Neural cell (in vitro differentiated cells): ENCODE measurements at regions not wholly inside any gene's neighbourhood (a gene's known extent, or its start where the extent isn't known, plus 50 kb on each side); places are given as distances from the start of the nearest gene placed in this dataset.

Experiments used
- H2AFZ ChIP-seq: fragments of 200-600, 300-800 bp; sonication (generic), shearing (Covaris generic); 2 replicates; pipeline ENCODE4 v1.6.0; 2014; ENCODE audit warnings: low read depth, mild to moderate bottlenecking, antibody characterized with exemption, low read length, moderate library complexity
- H3F3A ChIP-seq: fragments of 200-600 bp; shearing (Covaris generic); 2 replicates; pipeline ENCODE4 v1.6.1; 2016; ENCODE audit warnings: mild to moderate bottlenecking, moderate library complexity, mixed read lengths, antibody characterized with exemption, low read length; ENCODE audit not compliant: insufficient read depth, poor library complexity, severe bottlenecking
- H3K27ac ChIP-seq: fragments of 200-600, 300-800 bp; sonication (generic), shearing (Covaris generic); 2 replicates; pipeline ENCODE4 v1.5.1; 2014; ENCODE audit warnings: mild to moderate bottlenecking, low read length, moderate library complexity
- H3K27me3 ChIP-seq: fragments of 300-800, 200-600 bp; sonication (generic), shearing (Covaris generic); 2 replicates; pipeline ENCODE4 v1.6.0; 2014; ENCODE audit warnings: mild to moderate bottlenecking, low read depth, low read length, moderate library complexity; ENCODE audit not compliant: insufficient read depth
- H3K36me3 ChIP-seq: fragments of 300-800, 200-600 bp; sonication (generic), shearing (Covaris generic); 2 replicates; pipeline ENCODE4 v1.5.1; 2014; ENCODE audit warnings: mild to moderate bottlenecking, antibody characterized with exemption, low read length, moderate library complexity; ENCODE audit not compliant: insufficient read depth
- H3K4me2 ChIP-seq: fragments of 300-800, 200-600 bp; sonication (generic), shearing (Covaris generic); 2 replicates; pipeline ENCODE4 v1.6.0; 2014; ENCODE audit warnings: mild to moderate bottlenecking, low read length
- H3K4me3 ChIP-seq: fragments of 300-800, 200-600 bp; sonication (generic), shearing (Covaris generic); 2 replicates; pipeline ENCODE4 v1.5.1; 2014; ENCODE audit warnings: mild to moderate bottlenecking, low read length, moderate library complexity
- H3K79me2 ChIP-seq: fragments of 200-600 bp; shearing (Covaris generic); replicated peaks from 2 replicates; pipeline ENCODE4 v1.6.0; 2014; ENCODE audit warnings: mild to moderate bottlenecking, low read length, moderate library complexity; ENCODE audit not compliant: insufficient read depth
- H3K9ac ChIP-seq: fragments of 300-800, 200-600 bp; sonication (generic), shearing (Covaris generic); 2 replicates; pipeline ENCODE4 v1.6.1; 2016; ENCODE audit warnings: mild to moderate bottlenecking, low read length, mixed read lengths
- H3K9me2 ChIP-seq: fragments of 200-600 bp; shearing (Covaris generic); 2 replicates; pipeline ENCODE4 v1.6.1; 2016; ENCODE audit warnings: mild to moderate bottlenecking, low read length, mixed read lengths; ENCODE audit not compliant: insufficient read depth
- H3K9me3 ChIP-seq: fragments of 200-600, 300-800 bp; sonication (generic), shearing (Covaris generic); 2 replicates; pipeline ENCODE4 v1.6.1; 2016; ENCODE audit warnings: mild to moderate bottlenecking, mixed run types, low read length, moderate library complexity, mixed read lengths
- H4K20me1 ChIP-seq: fragments of 200-600 bp; shearing (Covaris generic); 2 replicates; pipeline ENCODE4 v1.6.1; 2016; ENCODE audit warnings: mild to moderate bottlenecking, mixed run types; ENCODE audit not compliant: insufficient read depth
- EP300 ChIP-seq: fragments of 450-650 bp; conservative IDR thresholded peaks from 2 replicates; pipeline ENCODE4 v1.6.1; 2014; ENCODE audit warnings: antibody characterized with exemption, mild to moderate bottlenecking, moderate library complexity; ENCODE audit not compliant: poor library complexity, severe bottlenecking
- EZH2 ChIP-seq: fragments of 200-600, 300-800 bp; shearing (Covaris generic), sonication (generic); IDR thresholded peaks from 2 replicates; pipeline ENCODE4 v1.6.1; 2014; ENCODE audit warnings: antibody characterized with exemption, low read length, borderline replicate concordance, mild to moderate bottlenecking; ENCODE audit not compliant: insufficient read depth, poor library complexity, severe bottlenecking
- MXI1 ChIP-seq: fragments of 450-650 bp; conservative IDR thresholded peaks from 2 replicates; pipeline ENCODE4 v1.6.1; 2014; ENCODE audit warnings: antibody characterized with exemption, mild to moderate bottlenecking; ENCODE audit not compliant: poor library complexity, severe bottlenecking
- POLR2AphosphoS5 ChIP-seq: IDR thresholded peaks from 2 replicates; pipeline ENCODE4 v1.6.1; 2012
- RAD21 ChIP-seq: fragments of 450-650 bp; conservative IDR thresholded peaks from 2 replicates; pipeline ENCODE4 v1.6.1; 2014; ENCODE audit warnings: antibody characterized with exemption, mild to moderate bottlenecking, moderate library complexity
- SMC3 ChIP-seq: fragments of 450-650 bp; conservative IDR thresholded peaks from 2 replicates; pipeline ENCODE4 v1.6.1; 2014; ENCODE audit warnings: antibody characterized with exemption, mild to moderate bottlenecking, moderate library complexity; ENCODE audit not compliant: poor library complexity
- TAF1 ChIP-seq: IDR thresholded peaks from 2 replicates; pipeline ENCODE4 v1.6.1; 2012; ENCODE audit warnings: low read depth
- TF ChIP-seq, protein P1 (sequence below): fragments of 450-650 bp; IDR thresholded peaks from 2 replicates; pipeline ENCODE4 v1.5.1; 2014; ENCODE audit warnings: antibody characterized with exemption, mild to moderate bottlenecking, moderate library complexity; ENCODE audit not compliant: poor library complexity, severe bottlenecking
- TF ChIP-seq, protein P2 (sequence below): IDR thresholded peaks from 2 replicates; pipeline ENCODE4 v1.6.1; 2012; ENCODE audit warnings: borderline replicate concordance

DNA sequence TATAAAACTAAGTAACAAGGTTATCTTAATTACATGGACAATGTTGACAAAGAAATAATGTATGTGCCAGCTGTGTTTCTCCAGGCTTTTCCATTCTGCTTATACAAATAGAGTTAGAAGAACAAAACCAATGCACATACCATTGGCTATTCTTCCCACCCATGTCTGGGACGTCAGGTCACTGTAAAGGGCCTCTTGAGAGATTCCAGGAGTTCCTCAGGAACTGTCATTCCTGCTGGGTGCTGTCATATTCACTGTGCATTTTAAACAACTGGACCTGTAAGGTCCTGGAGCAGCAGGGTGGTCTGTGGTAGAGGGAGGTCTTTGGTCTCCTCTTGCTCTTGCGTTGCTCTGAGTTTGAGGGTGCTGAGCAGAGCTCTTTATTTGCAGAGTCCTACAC lies 74.6 kb upstream of the AP1S2 start:
- Histone ChIP-seq H3K4me2 (no peak overlapping the region), H4K20me1 (no peaks in the 10 kb centered on the region), H3K9me3 (no peaks in the 10 kb centered on the region), H3F3A (no peaks in the 10 kb centered on the region), H2AFZ (no peak overlapping the region), H3K36me3 (no peaks in the 10 kb centered on the region), H3K27ac (no peak overlapping the region), H3K79me2 (no peaks in the 10 kb centered on the region), H3K9ac (no peak overlapping the region), H3K27me3 (no peaks in the 10 kb centered on the region), H3K9me2 (no peaks in the 10 kb centered on the region), H3K4me3 (no peak overlapping the region)
- TF ChIP-seq EP300 (no peak), TAF1 (no peak), SMC3 (no peak), POLR2AphosphoS5 (no peak), MXI1 (no peak), EZH2 (no peak), RAD21 (no peak)
- TF ChIP-seq, protein P1, sequence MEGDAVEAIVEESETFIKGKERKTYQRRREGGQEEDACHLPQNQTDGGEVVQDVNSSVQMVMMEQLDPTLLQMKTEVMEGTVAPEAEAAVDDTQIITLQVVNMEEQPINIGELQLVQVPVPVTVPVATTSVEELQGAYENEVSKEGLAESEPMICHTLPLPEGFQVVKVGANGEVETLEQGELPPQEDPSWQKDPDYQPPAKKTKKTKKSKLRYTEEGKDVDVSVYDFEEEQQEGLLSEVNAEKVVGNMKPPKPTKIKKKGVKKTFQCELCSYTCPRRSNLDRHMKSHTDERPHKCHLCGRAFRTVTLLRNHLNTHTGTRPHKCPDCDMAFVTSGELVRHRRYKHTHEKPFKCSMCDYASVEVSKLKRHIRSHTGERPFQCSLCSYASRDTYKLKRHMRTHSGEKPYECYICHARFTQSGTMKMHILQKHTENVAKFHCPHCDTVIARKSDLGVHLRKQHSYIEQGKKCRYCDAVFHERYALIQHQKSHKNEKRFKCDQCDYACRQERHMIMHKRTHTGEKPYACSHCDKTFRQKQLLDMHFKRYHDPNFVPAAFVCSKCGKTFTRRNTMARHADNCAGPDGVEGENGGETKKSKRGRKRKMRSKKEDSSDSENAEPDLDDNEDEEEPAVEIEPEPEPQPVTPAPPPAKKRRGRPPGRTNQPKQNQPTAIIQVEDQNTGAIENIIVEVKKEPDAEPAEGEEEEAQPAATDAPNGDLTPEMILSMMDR: no peak
- TF ChIP-seq, protein P2, sequence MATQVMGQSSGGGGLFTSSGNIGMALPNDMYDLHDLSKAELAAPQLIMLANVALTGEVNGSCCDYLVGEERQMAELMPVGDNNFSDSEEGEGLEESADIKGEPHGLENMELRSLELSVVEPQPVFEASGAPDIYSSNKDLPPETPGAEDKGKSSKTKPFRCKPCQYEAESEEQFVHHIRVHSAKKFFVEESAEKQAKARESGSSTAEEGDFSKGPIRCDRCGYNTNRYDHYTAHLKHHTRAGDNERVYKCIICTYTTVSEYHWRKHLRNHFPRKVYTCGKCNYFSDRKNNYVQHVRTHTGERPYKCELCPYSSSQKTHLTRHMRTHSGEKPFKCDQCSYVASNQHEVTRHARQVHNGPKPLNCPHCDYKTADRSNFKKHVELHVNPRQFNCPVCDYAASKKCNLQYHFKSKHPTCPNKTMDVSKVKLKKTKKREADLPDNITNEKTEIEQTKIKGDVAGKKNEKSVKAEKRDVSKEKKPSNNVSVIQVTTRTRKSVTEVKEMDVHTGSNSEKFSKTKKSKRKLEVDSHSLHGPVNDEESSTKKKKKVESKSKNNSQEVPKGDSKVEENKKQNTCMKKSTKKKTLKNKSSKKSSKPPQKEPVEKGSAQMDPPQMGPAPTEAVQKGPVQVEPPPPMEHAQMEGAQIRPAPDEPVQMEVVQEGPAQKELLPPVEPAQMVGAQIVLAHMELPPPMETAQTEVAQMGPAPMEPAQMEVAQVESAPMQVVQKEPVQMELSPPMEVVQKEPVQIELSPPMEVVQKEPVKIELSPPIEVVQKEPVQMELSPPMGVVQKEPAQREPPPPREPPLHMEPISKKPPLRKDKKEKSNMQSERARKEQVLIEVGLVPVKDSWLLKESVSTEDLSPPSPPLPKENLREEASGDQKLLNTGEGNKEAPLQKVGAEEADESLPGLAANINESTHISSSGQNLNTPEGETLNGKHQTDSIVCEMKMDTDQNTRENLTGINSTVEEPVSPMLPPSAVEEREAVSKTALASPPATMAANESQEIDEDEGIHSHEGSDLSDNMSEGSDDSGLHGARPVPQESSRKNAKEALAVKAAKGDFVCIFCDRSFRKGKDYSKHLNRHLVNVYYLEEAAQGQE: no peak

DNA sequence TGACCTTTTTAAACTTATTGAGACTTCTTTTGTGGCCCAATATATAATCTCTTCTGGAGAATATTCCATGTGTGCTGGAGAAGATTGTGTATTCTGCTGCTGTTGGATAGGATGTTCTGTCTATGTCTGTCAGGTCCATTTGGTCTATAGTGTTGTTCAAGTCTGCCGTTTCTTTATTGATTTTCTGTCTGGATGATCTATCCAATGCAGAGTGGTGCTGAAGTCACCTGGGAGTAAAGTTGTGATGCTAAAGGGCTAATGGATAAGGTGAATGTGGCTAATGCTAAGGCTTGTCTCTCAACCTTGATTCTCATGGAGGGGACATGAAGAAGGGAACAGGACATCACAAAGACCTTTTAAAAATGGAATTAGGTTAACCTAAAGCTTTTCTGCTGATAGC lies 72.0 kb upstream of the AP1S2 start:
- no peaks in the 10 kb centered on the region for H3K36me3 ChIP-seq
- TF ChIP-seq MXI1: no peak
- TF ChIP-seq POLR2AphosphoS5: no peak
- TF ChIP-seq RAD21: no peak
- no peaks in the 10 kb centered on the region for H4K20me1 ChIP-seq
- H2AFZ ChIP-seq: no peak overlapping the region
- H3K9me2 ChIP-seq: no peaks in the 10 kb centered on the region
- no peak overlapping the region for H3K27ac ChIP-seq
- H3K79me2 ChIP-seq: no peaks in the 10 kb centered on the region
- no peak overlapping the region for H3K9ac ChIP-seq
- H3K4me2 ChIP-seq: no peak overlapping the region
- no peaks in the 10 kb centered on the region for H3K9me3 ChIP-seq
- no peak overlapping the region for H3K4me3 ChIP-seq
- H3K27me3 ChIP-seq: no peaks in the 10 kb centered on the region
- no peaks in the 10 kb centered on the region for H3F3A ChIP-seq

DNA sequence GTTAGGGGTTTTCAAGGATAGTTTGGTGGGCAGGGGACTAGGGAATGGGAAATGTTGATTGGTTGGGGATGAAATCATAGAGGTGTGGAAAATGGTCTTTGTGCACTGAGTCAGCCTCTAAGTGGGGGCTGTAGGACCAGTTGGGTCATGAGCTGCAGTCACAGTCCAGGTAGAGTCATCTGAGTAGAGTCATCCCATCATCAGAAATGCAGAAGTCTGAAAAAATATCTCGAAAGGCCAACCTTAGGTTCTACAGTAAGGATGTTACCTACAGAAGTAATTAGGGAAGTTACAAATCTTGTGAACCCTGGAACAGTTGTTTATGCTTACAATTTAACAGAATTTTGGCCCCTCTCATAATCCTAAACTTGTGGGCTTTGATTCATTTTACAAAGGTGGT lies 63.4 kb upstream of the AP1S2 start:
- Histone ChIP-seq H3K9me3 (no peaks in the 10 kb centered on the region), H3F3A (no peaks in the 10 kb centered on the region), H3K36me3 (no peaks in the 10 kb centered on the region), H3K27me3 (no peaks in the 10 kb centered on the region), H3K4me2 (no peak overlapping the region), H3K79me2 (no peaks in the 10 kb centered on the region), H3K9ac (no peak overlapping the region), H3K27ac (no peak overlapping the region), H2AFZ (no peak overlapping the region), H3K4me3 (no peak overlapping the region), H3K9me2 (no peaks in the 10 kb centered on the region), H4K20me1 (no peaks in the 10 kb centered on the region)
- TF ChIP-seq SMC3 (no peak), EP300 (no peak), TAF1 (no peak), RAD21 (no peak), POLR2AphosphoS5 (no peak), EZH2 (no peak), MXI1 (no peak)
- TF ChIP-seq, protein P1: no peak
- TF ChIP-seq, protein P2: no peak
